Naive thymus-derived CD4-positive, alpha-beta T cell (primary cell): ENCODE measurements at regions not wholly inside any gene's neighbourhood (a gene's known extent, or its start where the extent isn't known, plus 50 kb on each side); places are given as distances from the start of the nearest gene placed in this dataset.

Experiments
- ATAC-seq: fragments of 150-1000 bp; cut with Tn5 transposase; 2 replicates; pipeline ENCODE4 v1.10.0; 2021; ENCODE audit warnings: mild to moderate bottlenecking, moderate library complexity
- CTCF ChIA-PET: fragments of 350-600 bp; sonication (Branson Sonifier 250); formaldehyde crosslinking; loops from one replicate; lab custom pipeline; 2021; ENCODE audit warnings: antibody characterized with exemption; lab: Charles Lee
- POLR2A ChIA-PET: fragments of 350-600 bp; sonication (Branson Sonifier 250); formaldehyde crosslinking; loops from one replicate; lab custom pipeline; 2021; ENCODE audit warnings: antibody characterized with exemption, inconsistent platforms; lab: Charles Lee
- DNase-seq, 9 donors: peaks; one replicate each; pipeline versions ENCODE4 v3.0.0 to v3.0.0-alpha.2; 2020 to 2022; ENCODE audit warnings: mixed read lengths in 1 of 9
- H3K27ac ChIP-seq: one replicate; pipeline ENCODE4 v1.7.0; 2013; ENCODE audit warnings: mild to moderate bottlenecking, low read depth, low read length, moderate library complexity
- H3K27me3 ChIP-seq, 2 donors: one replicate each; pipeline ENCODE4 v1.7.0; 2013; ENCODE audit warnings: low read length in 2 of 2, mild to moderate bottlenecking in 2 of 2, moderate library complexity in 2 of 2; ENCODE audit not compliant: control insufficient read depth in 2 of 2, insufficient read depth in 2 of 2
- H3K36me3 ChIP-seq, 3 experiments: 1 replicate in 2 of 3; 2 replicates in 1 of 3; pipeline ENCODE4 v1.7.0; 2013; ENCODE audit warnings: low read length in 3 of 3, mild to moderate bottlenecking in 3 of 3, moderate library complexity in 1 of 3; ENCODE audit not compliant: insufficient read depth in 3 of 3, control insufficient read depth in 2 of 3
- H3K4me1 ChIP-seq, 2 donors: one replicate each; pipeline ENCODE4 v1.7.0; 2013; ENCODE audit warnings: low read length in 2 of 2, mild to moderate bottlenecking in 2 of 2, moderate library complexity in 1 of 2; ENCODE audit not compliant: control insufficient read depth in 2 of 2, insufficient read depth in 2 of 2
- H3K4me3 ChIP-seq: 2 replicates; pipeline ENCODE4 v1.7.0; 2013; ENCODE audit warnings: mild to moderate bottlenecking, low read length
- H3K9me3 ChIP-seq, 3 experiments: 1 replicate in 2 of 3; 2 replicates in 1 of 3; pipeline ENCODE4 v1.7.0; 2013; ENCODE audit warnings: low read length in 3 of 3; ENCODE audit not compliant: control insufficient read depth in 2 of 3
- H3K27ac Mint-ChIP-seq, 9 donors: one replicate each; pipeline ENCODE4 v1.8.0; 2020 to 2022; ENCODE audit warnings: mixed read lengths in 9 of 9, mild to moderate bottlenecking in 8 of 9, moderate library complexity in 5 of 9, inconsistent platforms in 2 of 9
- H3K27me3 Mint-ChIP-seq, 5 donors: one replicate each; pipeline ENCODE4 v1.8.0; 2021 to 2022; ENCODE audit warnings: mixed read lengths in 5 of 5, mild to moderate bottlenecking in 1 of 5
- H3K36me3 Mint-ChIP-seq, 5 donors: one replicate each; pipeline ENCODE4 v1.8.0; 2020 to 2022; ENCODE audit warnings: mixed read lengths in 5 of 5, mild to moderate bottlenecking in 3 of 5, inconsistent platforms in 1 of 5
- H3K4me1 Mint-ChIP-seq, 7 donors: one replicate each; pipeline ENCODE4 v1.8.0; 2020 to 2022; ENCODE audit warnings: mixed read lengths in 7 of 7, mild to moderate bottlenecking in 3 of 7, inconsistent platforms in 1 of 7
- H3K4me3 Mint-ChIP-seq, 10 donors: one replicate each; pipeline ENCODE4 v1.8.0; 2020 to 2022; ENCODE audit warnings: mild to moderate bottlenecking in 10 of 10, mixed read lengths in 10 of 10, moderate library complexity in 6 of 10, inconsistent platforms in 2 of 10
- H3K9me3 Mint-ChIP-seq, 11 donors: one replicate each; pipeline ENCODE4 v1.8.0; 2020 to 2022; ENCODE audit warnings: mixed read lengths in 11 of 11, mild to moderate bottlenecking in 4 of 11, inconsistent platforms in 1 of 11, moderate library complexity in 1 of 11
- intact Hi-C, 2 donors: fragments of 100-400 bp; cut with micrococcal nuclease; formaldehyde crosslinking; loops; one replicate each; pipeline ENCODE4 v1.15.1; 2023

DNA sequence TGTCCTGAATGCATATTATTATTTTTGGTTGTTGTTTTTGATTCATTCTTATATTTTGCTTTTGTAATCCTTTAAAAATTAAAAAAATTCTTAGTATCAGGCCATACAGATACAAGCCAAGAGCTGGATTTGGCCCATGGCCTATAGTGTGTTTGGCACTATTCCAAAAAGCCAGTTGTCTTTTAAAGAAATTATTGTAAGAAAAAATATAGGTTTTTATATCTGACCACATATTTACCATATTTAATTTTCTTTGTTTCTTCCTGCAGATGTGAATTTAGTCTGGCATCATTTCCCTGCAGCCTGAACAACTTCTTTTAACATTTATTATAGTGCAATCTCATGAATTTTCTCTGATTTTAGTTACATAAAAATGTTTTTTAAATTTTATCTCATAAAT lies 652.8 kb upstream of the NR3C2 start:
- no peak overlapping the region for H3K4me3 Mint-ChIP-seq
- ATAC-seq (no peak), DNase-seq (no peak)
- CTCF ChIA-PET = no interaction called here
- Histone ChIP-seq H3K4me3 (no peak overlapping the region), H3K36me3 (no peaks in the 10 kb centered on the region), H3K27me3 (no peaks in the 10 kb centered on the region), H3K27ac (no peak overlapping the region), H3K9me3 (no peaks in the 10 kb centered on the region), H3K4me1 (no peaks in the 10 kb centered on the region)
- H3K36me3 Mint-ChIP-seq = peaks cover 0 to 5% (median 0%) of the 10 kb centered on the region in 5 donors
- intact Hi-C loops = no loop called here
- peaks cover 0 to 14% (median 3%) of the 10 kb centered on the region in 5 donors for H3K27me3 Mint-ChIP-seq
- POLR2A ChIA-PET = no interaction called here
- no peaks in the 10 kb centered on the region for H3K4me1 Mint-ChIP-seq
- peaks cover 2 to 50% (median 16%) of the 10 kb centered on the region in 11 donors for H3K9me3 Mint-ChIP-seq
- no peak overlapping the region for H3K27ac Mint-ChIP-seq

DNA sequence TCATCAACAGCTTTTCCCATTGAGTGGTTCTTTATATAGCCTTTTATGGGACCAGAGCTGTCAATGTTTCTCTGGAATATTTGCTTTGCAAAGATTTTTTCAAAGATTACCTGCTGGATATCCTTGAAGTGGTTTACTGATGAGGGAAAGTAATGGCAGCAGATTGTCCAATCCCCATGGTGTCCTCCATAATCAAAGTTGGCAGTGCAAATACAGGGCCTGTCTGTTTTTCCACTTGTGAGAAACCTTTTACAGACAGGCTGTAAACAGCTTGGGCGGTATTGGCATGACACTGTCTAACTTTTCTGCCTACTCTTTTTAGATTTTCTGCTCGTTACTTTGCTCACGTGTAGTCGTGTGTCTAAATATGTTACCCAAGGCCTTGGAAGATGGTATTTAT lies 641.9 kb upstream of the NR3C2 start:
- ChIA-PET POLR2A (no interaction called here), CTCF (no interaction called here)
- Mint-ChIP-seq H3K9me3 (peaks cover 0 to 11% (median 2%) of the 10 kb centered on the region in 11 donors), H3K36me3 (no peaks in the 10 kb centered on the region), H3K27me3 (no peaks in the 10 kb centered on the region), H3K4me3 (no peak overlapping the region), H3K27ac (no peak overlapping the region), H3K4me1 (no peaks in the 10 kb centered on the region)
- DNase-seq (no peak), ATAC-seq (no peak)
- no peak overlapping the region for H3K4me3 ChIP-seq
- intact Hi-C loops = no loop called here
- no peak overlapping the region for H3K27ac ChIP-seq
- H3K9me3 ChIP-seq = no peaks in the 10 kb centered on the region
- H3K4me1 ChIP-seq = no peaks in the 10 kb centered on the region
- H3K27me3 ChIP-seq = no peaks in the 10 kb centered on the region
- H3K36me3 ChIP-seq = no peaks in the 10 kb centered on the region

DNA sequence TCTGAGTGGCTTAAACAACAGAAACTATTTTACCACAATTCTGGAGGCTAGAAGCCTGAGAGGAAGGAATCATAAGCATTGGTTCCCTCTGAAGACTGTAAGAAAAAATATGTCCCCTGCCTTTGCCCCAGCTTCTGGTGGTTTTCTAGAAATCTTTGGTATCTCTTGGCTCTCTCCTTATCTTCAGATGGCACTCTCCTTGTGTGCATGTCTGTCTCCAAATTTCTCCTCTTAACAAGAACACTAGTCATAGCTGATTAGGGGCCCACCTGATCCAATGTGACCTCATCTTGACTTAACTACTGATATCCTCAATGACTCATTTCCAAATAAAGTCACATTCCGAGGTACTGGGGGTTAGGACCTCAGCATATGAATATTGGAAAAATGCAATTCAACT lies 635.0 kb upstream of the NR3C2 start:
- H3K27me3 ChIP-seq = no peaks in the 10 kb centered on the region
- Mint-ChIP-seq H3K9me3 (peaks cover 0 to 6% (median 2%) of the 10 kb centered on the region in 11 donors), H3K27ac (no peak overlapping the region), H3K27me3 (peaks cover 0 to 18% (median 0%) of the 10 kb centered on the region in 5 donors), H3K4me1 (peaks cover 0 to 2% (median 0%) of the 10 kb centered on the region in 7 donors), H3K4me3 (no peak overlapping the region), H3K36me3 (no peaks in the 10 kb centered on the region)
- H3K4me1 ChIP-seq = no peaks in the 10 kb centered on the region
- H3K36me3 ChIP-seq = no peaks in the 10 kb centered on the region
- H3K27ac ChIP-seq = no peak overlapping the region
- no peaks in the 10 kb centered on the region for H3K9me3 ChIP-seq
- ChIA-PET POLR2A (no interaction called here), CTCF (no interaction called here)
- ATAC-seq (no peak), DNase-seq (no peak)
- intact Hi-C loops = no loop called here
- H3K4me3 ChIP-seq = no peak overlapping the region

DNA sequence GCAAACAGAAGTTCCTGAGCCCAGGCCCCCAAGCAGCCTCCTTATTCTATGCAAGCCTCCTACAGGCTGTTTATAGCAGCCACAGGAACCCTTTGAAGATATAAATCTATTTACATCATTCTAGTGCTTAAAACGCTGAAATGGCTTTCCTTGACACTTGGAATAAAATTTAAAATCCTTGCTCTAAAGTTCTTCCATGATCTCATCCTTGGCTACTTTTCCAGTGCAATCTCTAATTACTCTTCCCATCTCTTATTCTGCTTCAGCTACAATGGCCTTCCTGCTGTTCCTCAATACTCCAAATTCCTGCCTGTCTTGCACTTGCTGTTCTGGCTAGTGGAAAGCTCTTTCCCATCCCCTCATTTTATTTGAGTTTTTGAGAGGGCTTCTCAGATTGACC lies 634.2 kb upstream of the NR3C2 start:
- H3K36me3 Mint-ChIP-seq = no peaks in the 10 kb centered on the region
- Histone ChIP-seq H3K4me3 (no peak overlapping the region), H3K27me3 (no peaks in the 10 kb centered on the region), H3K36me3 (no peaks in the 10 kb centered on the region), H3K4me1 (no peaks in the 10 kb centered on the region), H3K27ac (no peak overlapping the region), H3K9me3 (no peaks in the 10 kb centered on the region)
- H3K27me3 Mint-ChIP-seq = peaks cover 0 to 18% (median 0%) of the 10 kb centered on the region in 5 donors
- ChIA-PET POLR2A (no interaction called here), CTCF (no interaction called here)
- no peak for DNase-seq
- H3K4me3 Mint-ChIP-seq = no peak overlapping the region
- H3K9me3 Mint-ChIP-seq = peaks cover 0 to 6% (median 2%) of the 10 kb centered on the region in 11 donors
- intact Hi-C loops = no loop called here
- ATAC-seq = no peak
- H3K4me1 Mint-ChIP-seq = peaks cover 0 to 2% (median 0%) of the 10 kb centered on the region in 7 donors
- H3K27ac Mint-ChIP-seq = no peak overlapping the region

DNA sequence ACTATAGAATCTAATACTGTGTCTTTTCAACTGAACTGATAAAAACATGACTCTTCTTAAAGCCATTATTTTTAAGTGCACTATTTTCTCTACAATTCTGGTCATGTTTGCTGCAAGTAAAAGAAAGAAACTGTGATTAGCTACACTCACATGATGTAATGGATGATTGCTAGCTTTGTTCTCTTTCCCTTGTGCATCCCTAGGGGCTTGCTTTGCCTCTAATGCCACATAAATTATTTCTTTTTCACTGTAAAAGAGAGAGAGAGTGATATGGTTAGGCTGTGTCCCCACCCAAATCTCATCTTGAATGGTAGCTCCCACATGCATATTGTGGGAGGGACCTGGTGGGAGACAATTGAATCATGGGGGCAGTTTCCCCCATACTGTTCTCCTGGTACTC lies 630.2 kb upstream of the NR3C2 start:
- Mint-ChIP-seq H3K4me3 (no peak overlapping the region), H3K27ac (no peak overlapping the region), H3K36me3 (no peaks in the 10 kb centered on the region), H3K9me3 (peaks cover 0 to 19% (median 3%) of the 10 kb centered on the region in 11 donors), H3K4me1 (peaks cover 0 to 2% (median 0%) of the 10 kb centered on the region in 7 donors), H3K27me3 (peaks cover 0 to 12% (median 0%) of the 10 kb centered on the region in 5 donors)
- no peak overlapping the region for H3K4me3 ChIP-seq
- H3K36me3 ChIP-seq = no peaks in the 10 kb centered on the region
- H3K4me1 ChIP-seq = no peaks in the 10 kb centered on the region
- ChIA-PET CTCF (no interaction called here), POLR2A (no interaction called here)
- H3K9me3 ChIP-seq = no peaks in the 10 kb centered on the region
- intact Hi-C loops = no loop called here
- H3K27ac ChIP-seq = no peak overlapping the region
- DNase-seq (no peak), ATAC-seq (no peak)
- no peaks in the 10 kb centered on the region for H3K27me3 ChIP-seq

DNA sequence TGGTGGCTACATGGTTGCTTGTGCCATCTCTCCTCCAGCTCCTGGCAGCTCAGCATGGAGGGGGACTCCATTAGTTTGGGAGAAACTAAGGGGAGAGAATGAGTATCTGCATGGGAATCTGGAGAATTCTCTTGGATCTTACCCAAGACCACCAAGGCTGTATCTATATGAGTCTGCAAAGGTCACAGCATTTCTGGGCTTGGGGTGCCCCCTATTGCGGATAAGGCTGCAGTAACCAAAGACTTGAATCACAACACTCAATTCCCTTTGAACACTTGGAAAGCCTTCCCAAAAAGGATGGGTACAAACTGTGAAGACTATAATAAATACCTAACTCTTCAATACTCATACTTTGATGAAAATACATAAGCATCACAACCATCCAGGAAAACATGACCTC lies 623.5 kb upstream of the NR3C2 start:
- Mint-ChIP-seq H3K4me1 (no peaks in the 10 kb centered on the region), H3K27ac (no peak overlapping the region), H3K9me3 (peaks cover 0 to 19% (median 4%) of the 10 kb centered on the region in 11 donors), H3K4me3 (no peak overlapping the region), H3K27me3 (peaks cover 0 to 15% (median 7%) of the 10 kb centered on the region in 5 donors), H3K36me3 (no peaks in the 10 kb centered on the region)
- H3K4me1 ChIP-seq = no peaks in the 10 kb centered on the region
- H3K4me3 ChIP-seq = no peak overlapping the region
- H3K36me3 ChIP-seq = no peaks in the 10 kb centered on the region
- H3K27me3 ChIP-seq = no peaks in the 10 kb centered on the region
- H3K9me3 ChIP-seq = no peaks in the 10 kb centered on the region
- intact Hi-C loops = no loop called here
- DNase-seq (no peak), ATAC-seq (no peak)
- ChIA-PET CTCF (no interaction called here), POLR2A (no interaction called here)
- no peak overlapping the region for H3K27ac ChIP-seq

DNA sequence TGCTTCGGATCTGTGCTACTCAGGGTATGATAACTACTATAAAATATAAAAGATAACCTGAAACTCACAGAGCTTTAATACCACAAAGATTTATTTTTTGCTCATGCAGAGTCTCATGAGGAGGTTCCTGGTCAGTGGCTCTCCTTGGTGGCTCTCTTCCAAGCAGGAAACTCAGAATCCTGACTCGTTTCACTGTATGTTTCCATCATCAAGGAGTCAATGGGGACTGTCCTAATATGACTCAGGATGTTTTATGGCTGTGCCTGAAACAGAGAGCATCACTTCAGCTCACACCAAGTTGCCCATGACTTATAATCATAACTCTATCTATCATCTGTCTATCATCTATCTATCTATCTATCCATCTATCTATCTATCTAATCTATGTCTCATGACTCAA lies 620.8 kb upstream of the NR3C2 start:
- no peaks in the 10 kb centered on the region for H3K4me1 ChIP-seq
- no peaks in the 10 kb centered on the region for H3K9me3 ChIP-seq
- Mint-ChIP-seq H3K9me3 (peaks cover 0 to 18% (median 3%) of the 10 kb centered on the region in 11 donors), H3K36me3 (no peaks in the 10 kb centered on the region), H3K4me3 (no peak overlapping the region), H3K4me1 (no peaks in the 10 kb centered on the region), H3K27me3 (peaks cover 0 to 15% (median 8%) of the 10 kb centered on the region in 5 donors), H3K27ac (no peak overlapping the region)
- DNase-seq (no peak), ATAC-seq (no peak)
- ChIA-PET POLR2A (no interaction called here), CTCF (no interaction called here)
- intact Hi-C loops = no loop called here
- H3K36me3 ChIP-seq = no peaks in the 10 kb centered on the region
- H3K4me3 ChIP-seq = no peak overlapping the region
- H3K27me3 ChIP-seq = no peaks in the 10 kb centered on the region
- H3K27ac ChIP-seq = no peak overlapping the region
